ENCODE measurements at regions not wholly inside any gene's neighbourhood (a gene's known extent, or its start where the extent isn't known, plus 50 kb on each side); places are given as distances from the start of the nearest gene placed in this dataset.
"Not testable (repeated sequence)": the region's sequence is repeated elsewhere in the genome, so short reads cannot be mapped to it uniquely, and the experiment has no call there.

- no peaks in the 10 kb centered on the region for H3K9me3 ChIP-seq (replicated peaks; ENCODE audit: insufficient read depth, low read length)
- TF ChIP-seq EZH2 (optimal IDR thresholded peaks at IDR 0.05; ENCODE audit: low read depth, low read length) (no peak), EZH2phosphoT487 (IDR thresholded peaks at IDR 0.05; ENCODE audit: low read length) (no peak), CTCF (IDR thresholded peaks at IDR 0.05; ENCODE audit: low read length) (no peak)
These were observed 92.9 kb upstream of the SIX2 start for GRCh38 chr2:45102141-45102540.

GRCh38 chr2:45096996-45097395 is 87.7 kb upstream of the SIX2 start:
- Histone ChIP-seq H3K4me1 (ENCODE audit: low read length) (no peaks in the 10 kb centered on the region), H3K9ac (ENCODE audit: low read length) (no peak overlapping the region), H4K20me1 (ENCODE audit: insufficient read depth, low read length) (no peaks in the 10 kb centered on the region), H3K27me3 (replicated peaks; ENCODE audit: insufficient read depth, low read length) (no peaks in the 10 kb centered on the region), H3F3A (ENCODE audit: insufficient read depth, low read length) (no peaks in the 10 kb centered on the region), H3K9me3 (replicated peaks; ENCODE audit: insufficient read depth, low read length) (no peaks in the 10 kb centered on the region), H3K79me2 (ENCODE audit: low read length) (no peaks in the 10 kb centered on the region), H3K4me3 (ENCODE audit: low read length) (no peak overlapping the region), H3K27ac (ENCODE audit: low read length) (no peak overlapping the region), H3K4me2 (ENCODE audit: low read depth, low read length) (no peak overlapping the region), H3K9me2 (replicated peaks; ENCODE audit: insufficient read depth, low read length) (no peaks in the 10 kb centered on the region), H3K36me3 (replicated peaks; ENCODE audit: insufficient read depth, low read length) (no peaks in the 10 kb centered on the region), H2AFZ (ENCODE audit: low read length) (no peak overlapping the region)
- TF ChIP-seq CTCF (IDR thresholded peaks at IDR 0.05; ENCODE audit: low read length) (no peak), EZH2phosphoT487 (IDR thresholded peaks at IDR 0.05; ENCODE audit: low read length) (no peak), EZH2 (optimal IDR thresholded peaks at IDR 0.05; ENCODE audit: low read depth, low read length) (no peak)
- DNase-seq = no peak

More at GRCh38 chr2:45102141-45102540, 92.9 kb upstream of the SIX2 start:
- H4K20me1 ChIP-seq (ENCODE audit: insufficient read depth, low read length) = no peaks in the 10 kb centered on the region
- no peak overlapping the region for H3K4me3 ChIP-seq (ENCODE audit: low read length)
- DNase-seq = no peak
- H3F3A ChIP-seq (ENCODE audit: insufficient read depth, low read length) = no peaks in the 10 kb centered on the region
- no peaks in the 10 kb centered on the region for H3K36me3 ChIP-seq (replicated peaks; ENCODE audit: insufficient read depth, low read length)
- H2AFZ ChIP-seq (ENCODE audit: low read length) = no peak overlapping the region
- H3K4me2 ChIP-seq (ENCODE audit: low read depth, low read length) = no peak overlapping the region
- H3K9me2 ChIP-seq (replicated peaks; ENCODE audit: insufficient read depth, low read length) = no peaks in the 10 kb centered on the region
- H3K27me3 ChIP-seq (replicated peaks; ENCODE audit: insufficient read depth, low read length) = no peaks in the 10 kb centered on the region
- no peak overlapping the region for H3K27ac ChIP-seq (ENCODE audit: low read length)
- H3K79me2 ChIP-seq (ENCODE audit: low read length) = no peaks in the 10 kb centered on the region
- no peaks in the 10 kb centered on the region for H3K4me1 ChIP-seq (ENCODE audit: low read length)
- H3K9ac ChIP-seq (ENCODE audit: low read length) = no peak overlapping the region

- not testable (repeated sequence) for H3K9me2 ChIP-seq (replicated peaks; ENCODE audit: insufficient read depth, low read length); H3K27ac ChIP-seq (ENCODE audit: low read length); H3K4me3 ChIP-seq (ENCODE audit: low read length); H3K9me3 ChIP-seq (replicated peaks; ENCODE audit: insufficient read depth, low read length); DNase-seq; H3F3A ChIP-seq (ENCODE audit: insufficient read depth, low read length); H3K4me1 ChIP-seq (ENCODE audit: low read length); H4K20me1 ChIP-seq (ENCODE audit: insufficient read depth, low read length); H3K27me3 ChIP-seq (replicated peaks; ENCODE audit: insufficient read depth, low read length); H3K9ac ChIP-seq (ENCODE audit: low read length); H3K36me3 ChIP-seq (replicated peaks; ENCODE audit: insufficient read depth, low read length); H3K4me2 ChIP-seq (ENCODE audit: low read depth, low read length); H3K79me2 ChIP-seq (ENCODE audit: low read length); H2AFZ ChIP-seq (ENCODE audit: low read length)
These were observed 86.8 kb upstream of the SIX2 start for GRCh38 chr2:45096038-45096437.

- H3K9ac ChIP-seq (ENCODE audit: low read length) = no peak overlapping the region
- no peaks in the 10 kb centered on the region for H3K27me3 ChIP-seq (replicated peaks; ENCODE audit: insufficient read depth, low read length)
- TF ChIP-seq EZH2phosphoT487 (IDR thresholded peaks at IDR 0.05; ENCODE audit: low read length) (no peak), CTCF (IDR thresholded peaks at IDR 0.05; ENCODE audit: low read length) (no peak), EZH2 (optimal IDR thresholded peaks at IDR 0.05; ENCODE audit: low read depth, low read length) (no peak)
- H3K4me1 ChIP-seq (ENCODE audit: low read length) = no peaks in the 10 kb centered on the region
- no peaks in the 10 kb centered on the region for H4K20me1 ChIP-seq (ENCODE audit: insufficient read depth, low read length)
- no peak overlapping the region for H3K27ac ChIP-seq (ENCODE audit: low read length)
- no peaks in the 10 kb centered on the region for H3F3A ChIP-seq (ENCODE audit: insufficient read depth, low read length)
- H3K36me3 ChIP-seq (replicated peaks; ENCODE audit: insufficient read depth, low read length) = no peaks in the 10 kb centered on the region
- H3K79me2 ChIP-seq (ENCODE audit: low read length) = no peaks in the 10 kb centered on the region
- no peaks in the 10 kb centered on the region for H3K9me2 ChIP-seq (replicated peaks; ENCODE audit: insufficient read depth, low read length)
- no peak overlapping the region for H3K4me2 ChIP-seq (ENCODE audit: low read depth, low read length)
- no peaks in the 10 kb centered on the region for H3K9me3 ChIP-seq (replicated peaks; ENCODE audit: insufficient read depth, low read length)
- H3K4me3 ChIP-seq (ENCODE audit: low read length) = no peak overlapping the region
- DNase-seq = no peak
- H2AFZ ChIP-seq (ENCODE audit: low read length) = no peak overlapping the region
These were observed 84.4 kb upstream of the SIX2 start for GRCh38 chr2:45093663-45094062.
